Cardiac muscle cell (in vitro differentiated cells and primary cell): ENCODE measurements at regions not wholly inside any gene's neighbourhood (a gene's known extent, or its start where the extent isn't known, plus 50 kb on each side); places are given as distances from the start of the nearest gene placed in this dataset.
A peak's percentile ranks its signal among the peaks of the same experiment; 100 is the strongest.

Experiments used
- DNase-seq, 2 donors: peaks; one replicate each; pipeline versions ENCODE4 v3.0.0 to v3.0.0-alpha.2; 2010 to 2017; ENCODE audit warnings: low read depth in 1 of 2, low spot score in 1 of 2
- H3K27ac ChIP-seq: fragments of 200-600 bp; sonication (generic); 2 replicates; pipeline ENCODE4 v1.5.1; 2016
- H3K27me3 ChIP-seq: fragments of 200-600 bp; sonication (generic); 2 replicates; pipeline ENCODE4 v1.6.0; 2016; ENCODE audit warnings: control low read depth
- H3K36me3 ChIP-seq: fragments of 200-600 bp; sonication (generic); 2 replicates; pipeline ENCODE4 v1.5.1; 2016; ENCODE audit warnings: control low read depth
- H3K4me1 ChIP-seq: fragments of 200-600 bp; sonication (generic); 2 replicates; pipeline ENCODE4 v1.8.1; 2017; ENCODE audit warnings: low read depth, mild to moderate bottlenecking, mixed run types
- H3K4me3 ChIP-seq: fragments of 200-600 bp; sonication (generic); 2 replicates; pipeline ENCODE4 v1.5.1; 2016; ENCODE audit warnings: mild to moderate bottlenecking
- H3K9me3 ChIP-seq: fragments of 200-600 bp; sonication (generic); 2 replicates; pipeline ENCODE4 v1.5.1; 2017; ENCODE audit warnings: low read depth, mild to moderate bottlenecking, control low read depth
- TF ChIP-seq, protein P1 (sequence below): IDR thresholded peaks from 2 replicates; pipeline ENCODE4 v1.5.1; 2012; ENCODE audit warnings: low read depth, mild to moderate bottlenecking, low read length

- Histone ChIP-seq H3K27me3 (no peaks in the 10 kb centered on the region), H3K27ac (no peak overlapping the region), H3K9me3 (no peaks in the 10 kb centered on the region), H3K4me1 (peaks cover 10% of the 10 kb centered on the region), H3K4me3 (no peak overlapping the region), H3K36me3 (no peaks in the 10 kb centered on the region)
- TF ChIP-seq, protein P1, sequence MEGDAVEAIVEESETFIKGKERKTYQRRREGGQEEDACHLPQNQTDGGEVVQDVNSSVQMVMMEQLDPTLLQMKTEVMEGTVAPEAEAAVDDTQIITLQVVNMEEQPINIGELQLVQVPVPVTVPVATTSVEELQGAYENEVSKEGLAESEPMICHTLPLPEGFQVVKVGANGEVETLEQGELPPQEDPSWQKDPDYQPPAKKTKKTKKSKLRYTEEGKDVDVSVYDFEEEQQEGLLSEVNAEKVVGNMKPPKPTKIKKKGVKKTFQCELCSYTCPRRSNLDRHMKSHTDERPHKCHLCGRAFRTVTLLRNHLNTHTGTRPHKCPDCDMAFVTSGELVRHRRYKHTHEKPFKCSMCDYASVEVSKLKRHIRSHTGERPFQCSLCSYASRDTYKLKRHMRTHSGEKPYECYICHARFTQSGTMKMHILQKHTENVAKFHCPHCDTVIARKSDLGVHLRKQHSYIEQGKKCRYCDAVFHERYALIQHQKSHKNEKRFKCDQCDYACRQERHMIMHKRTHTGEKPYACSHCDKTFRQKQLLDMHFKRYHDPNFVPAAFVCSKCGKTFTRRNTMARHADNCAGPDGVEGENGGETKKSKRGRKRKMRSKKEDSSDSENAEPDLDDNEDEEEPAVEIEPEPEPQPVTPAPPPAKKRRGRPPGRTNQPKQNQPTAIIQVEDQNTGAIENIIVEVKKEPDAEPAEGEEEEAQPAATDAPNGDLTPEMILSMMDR = no peak
- no peak for DNase-seq
Measured at GRCh38 chr6:101108286-101108685, 227.2 kb upstream of the ASCC3 start.

- Histone ChIP-seq H3K9me3 (no peaks in the 10 kb centered on the region), H3K4me1 (peaks cover 10% of the 10 kb centered on the region), H3K36me3 (no peaks in the 10 kb centered on the region), H3K4me3 (no peak overlapping the region), H3K27me3 (no peaks in the 10 kb centered on the region), H3K27ac (no peak overlapping the region)
- TF ChIP-seq, protein P1 = no peak
- DNase-seq = no peak
Measured at GRCh38 chr6:101110814-101111213, 229.7 kb upstream of the ASCC3 start.

DNA sequence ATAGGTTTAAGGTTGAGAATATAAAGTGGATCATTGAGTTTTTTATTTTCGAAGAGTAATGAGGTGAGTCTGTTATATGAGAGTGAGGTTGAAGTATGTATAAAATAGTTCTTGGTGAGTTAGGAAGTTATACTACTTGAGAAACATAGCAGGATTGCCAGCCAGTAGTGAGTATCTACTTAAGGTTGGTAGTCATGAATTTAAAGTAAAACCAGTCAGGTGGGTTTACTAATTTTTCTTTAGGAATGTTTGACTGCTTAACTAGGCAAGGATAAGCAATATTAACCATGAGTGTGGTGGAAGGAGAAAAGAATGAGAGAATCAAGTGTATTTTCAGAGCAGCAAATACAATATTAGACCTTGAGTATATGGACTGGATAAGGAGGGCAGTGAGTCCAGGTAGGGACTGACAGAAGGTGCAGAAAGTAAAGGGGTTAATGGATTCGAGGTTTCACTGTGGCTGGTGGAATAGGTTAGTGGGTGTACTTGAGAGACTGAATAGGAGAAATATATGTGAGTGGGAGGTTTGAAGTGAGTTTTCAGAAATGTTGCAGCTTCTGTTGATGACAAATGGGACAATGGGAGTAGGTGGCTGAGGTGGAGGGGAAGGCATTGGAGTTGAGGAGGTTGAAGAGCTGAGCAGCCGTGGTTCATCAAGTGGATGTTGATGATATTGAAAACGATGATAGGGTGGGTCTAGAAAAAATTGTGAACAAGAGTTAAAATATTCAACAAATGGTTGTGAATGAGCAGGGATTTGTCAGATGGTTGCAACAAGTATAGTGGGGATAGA is 232.5 kb upstream of the ASCC3 start:
- H3K4me3 ChIP-seq = no peak overlapping the region
- H3K27me3 ChIP-seq = no peaks in the 10 kb centered on the region
- DNase-seq = no peak
- TF ChIP-seq, protein P1 = no peak
- H3K9me3 ChIP-seq = no peaks in the 10 kb centered on the region
- H3K27ac ChIP-seq = no peak overlapping the region
- H3K36me3 ChIP-seq = no peaks in the 10 kb centered on the region
- H3K4me1 ChIP-seq = peaks cover 9% of the 10 kb centered on the region

DNA sequence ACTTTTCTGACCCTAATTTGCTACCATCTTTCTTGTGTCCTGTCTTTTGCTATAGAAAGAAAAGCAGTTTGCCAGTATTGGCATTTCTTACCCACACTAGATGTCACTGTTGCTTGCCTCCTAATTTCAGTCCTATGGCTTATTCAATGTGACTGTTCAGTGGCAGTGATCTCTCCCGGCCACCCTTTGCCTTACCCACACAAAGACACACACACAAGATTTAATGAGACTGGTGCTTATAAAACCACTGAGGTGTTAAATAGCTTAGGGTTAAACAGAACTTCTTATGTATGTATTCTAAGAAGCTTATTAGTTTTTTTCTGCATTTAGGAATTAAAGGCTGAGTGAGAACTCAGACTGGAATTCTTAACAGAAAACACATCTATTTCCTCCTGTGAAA is 233.6 kb upstream of the ASCC3 start:
- peak; percentile 53 to 66 for DNase-seq
- Histone ChIP-seq H3K27ac (no peak overlapping the region), H3K4me1 (peaks cover under 1% of the 10 kb centered on the region), H3K4me3 (no peak overlapping the region), H3K27me3 (no peaks in the 10 kb centered on the region), H3K36me3 (no peaks in the 10 kb centered on the region), H3K9me3 (no peaks in the 10 kb centered on the region)
- TF ChIP-seq, protein P1 = peak; percentile 66

- Histone ChIP-seq H3K36me3 (no peaks in the 10 kb centered on the region), H3K4me1 (no peaks in the 10 kb centered on the region), H3K9me3 (no peaks in the 10 kb centered on the region), H3K27me3 (no peaks in the 10 kb centered on the region), H3K27ac (no peak overlapping the region), H3K4me3 (no peak overlapping the region)
- DNase-seq = no peak
- TF ChIP-seq, protein P1 = no peak
Measured at GRCh38 chr6:101116337-101116736, 235.2 kb upstream of the ASCC3 start.
